ENCODE measurements at regions not wholly inside any gene's neighbourhood (a gene's known extent, or its start where the extent isn't known, plus 50 kb on each side); places are given as distances from the start of the nearest gene placed in this dataset.
"Not testable (repeated sequence)": the region's sequence is repeated elsewhere in the genome, so short reads cannot be mapped to it uniquely, and the experiment has no call there.

- DNase-seq = no peak
Observed at GRCh38 chr16:73131156-73131862, 83.4 kb upstream of the ZFHX3 start.

- DNase-seq = no peak
Observed at GRCh38 chr16:73129455-73129854, 81.5 kb upstream of the ZFHX3 start.

- DNase-seq = no peak
Observed at GRCh38 chr16:73126525-73126853, 78.6 kb upstream of the ZFHX3 start.

DNA sequence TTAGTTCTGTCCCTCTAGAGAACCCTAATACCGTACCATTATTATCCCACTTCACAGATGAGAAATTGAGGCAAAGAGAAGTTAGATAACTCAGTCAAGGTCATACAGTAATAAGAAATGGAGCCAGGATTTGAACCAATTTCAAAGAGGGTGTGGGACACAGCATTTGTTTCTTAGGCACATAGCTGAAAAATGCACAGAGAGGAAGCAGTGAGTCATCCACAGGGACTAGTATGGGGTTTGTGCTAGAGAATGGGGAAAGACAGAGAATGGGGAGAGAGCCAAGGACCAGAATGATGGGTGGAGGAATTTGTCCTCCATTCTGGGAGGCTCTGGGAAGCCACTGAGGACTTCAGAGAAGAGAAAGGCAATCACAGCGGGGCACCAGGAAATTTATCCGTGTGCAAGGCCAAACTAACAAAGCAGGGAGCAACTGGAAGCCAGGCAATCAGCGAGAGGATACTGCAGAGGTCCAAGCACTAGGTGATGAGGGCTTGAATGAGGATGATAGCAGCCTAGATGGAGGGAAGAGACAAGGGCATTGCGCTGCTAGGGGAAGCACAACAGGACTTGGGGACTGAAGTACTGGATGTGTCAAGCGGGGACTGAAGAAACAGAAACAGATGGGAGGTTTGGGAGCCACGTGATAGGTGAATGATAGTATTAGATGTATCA lies 78.1 kb upstream of the ZFHX3 start:
- DNase-seq = no peak

DNA sequence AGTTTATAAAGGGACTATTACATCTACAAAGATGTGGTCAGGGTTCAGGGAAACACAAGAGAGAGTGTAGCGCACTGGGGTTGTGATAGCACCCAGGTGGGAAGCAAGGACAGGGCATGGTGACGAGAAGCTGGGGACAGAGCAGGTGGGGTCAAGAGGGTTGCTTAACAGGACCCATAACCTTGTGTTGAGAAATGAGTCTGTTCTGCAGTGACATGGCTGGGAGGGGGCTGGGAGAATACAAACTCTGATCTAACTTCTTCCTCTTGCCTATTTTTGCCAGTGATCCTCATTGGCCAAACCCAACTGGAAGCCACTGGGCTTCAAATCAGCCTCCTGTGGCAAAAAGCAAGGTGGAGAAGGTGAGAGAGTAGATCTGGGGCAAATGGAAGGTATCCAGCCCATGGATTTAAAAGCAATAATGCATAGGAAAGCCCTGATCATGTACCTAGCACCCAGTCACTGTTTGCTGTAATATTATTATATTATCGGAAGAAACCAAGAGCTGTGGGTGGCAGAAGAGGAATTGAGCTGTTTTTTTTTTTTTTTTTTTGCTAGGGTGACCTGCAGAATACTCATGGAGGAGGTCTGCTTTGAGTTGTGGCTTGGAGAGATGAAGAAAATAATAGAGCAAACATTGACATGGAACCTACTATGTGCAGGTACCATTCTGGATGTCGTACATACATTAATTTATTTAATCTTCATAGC lies 76.9 kb upstream of the ZFHX3 start:
- no peak for DNase-seq

DNA sequence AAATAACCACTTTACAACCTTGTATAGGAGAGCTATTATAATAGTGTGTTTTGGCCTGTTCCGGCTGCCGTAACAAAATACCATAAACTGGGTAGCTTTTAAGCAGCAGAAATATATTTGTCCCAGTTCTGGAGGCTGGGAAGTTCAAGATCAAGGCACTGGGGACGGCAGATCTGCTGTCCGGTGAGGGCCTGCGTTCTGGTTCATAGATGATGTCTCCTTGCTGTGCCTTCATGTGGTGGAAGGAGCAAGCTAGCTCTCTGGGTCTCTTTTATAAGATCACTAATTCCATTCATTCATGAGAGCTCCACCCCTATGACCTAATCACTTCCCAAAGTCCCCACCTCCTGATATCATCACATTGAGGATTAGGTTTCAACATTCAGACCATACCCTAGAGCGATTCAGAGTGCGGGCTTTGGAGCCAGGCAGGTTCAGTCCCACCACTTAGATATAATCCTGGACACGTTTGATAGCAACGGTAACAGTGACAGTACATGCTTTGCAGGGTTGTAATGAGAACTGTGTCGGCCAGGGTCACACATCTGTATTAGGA lies 76.2 kb upstream of the ZFHX3 start:
- DNase-seq = no peak

DNA sequence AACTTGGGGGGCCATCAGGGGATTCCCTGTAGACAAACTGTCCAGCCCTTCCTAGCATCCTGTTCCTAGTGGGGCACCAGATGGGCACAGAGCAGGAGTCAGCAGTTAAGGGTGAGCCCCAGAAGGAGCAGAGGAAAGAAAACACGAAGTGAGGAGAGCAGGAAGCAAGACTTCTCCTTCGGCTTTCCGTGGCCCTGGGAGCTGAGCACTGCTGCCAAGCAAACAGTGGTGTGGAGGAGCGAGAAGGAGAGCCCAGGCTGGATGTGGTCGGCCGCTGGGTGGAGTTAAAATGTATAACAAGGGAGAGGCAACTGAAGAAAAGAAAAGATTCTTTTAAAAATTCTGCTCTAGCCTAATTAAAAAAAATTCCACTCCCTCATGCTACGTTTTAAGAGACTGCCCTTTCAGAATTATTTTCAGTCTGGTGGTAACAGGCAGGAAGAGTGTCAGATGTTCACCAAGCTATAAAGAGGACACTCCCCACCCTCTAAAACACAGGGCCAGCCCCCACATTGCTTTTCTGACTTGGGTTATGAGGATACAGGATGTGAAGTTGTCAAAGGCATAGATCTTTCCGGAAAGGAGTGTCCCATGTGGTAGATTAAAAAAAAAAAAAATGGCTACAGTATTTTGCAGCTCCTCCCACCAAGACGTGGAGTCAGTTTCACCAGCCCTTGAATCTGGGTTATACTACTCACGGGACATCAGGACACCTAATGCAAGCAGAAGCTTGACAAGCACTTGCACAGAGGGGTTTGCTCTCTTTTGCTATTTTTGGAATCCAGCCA lies 74.9 kb upstream of the ZFHX3 start:
- DNase-seq = peak; percentile 8

DNA sequence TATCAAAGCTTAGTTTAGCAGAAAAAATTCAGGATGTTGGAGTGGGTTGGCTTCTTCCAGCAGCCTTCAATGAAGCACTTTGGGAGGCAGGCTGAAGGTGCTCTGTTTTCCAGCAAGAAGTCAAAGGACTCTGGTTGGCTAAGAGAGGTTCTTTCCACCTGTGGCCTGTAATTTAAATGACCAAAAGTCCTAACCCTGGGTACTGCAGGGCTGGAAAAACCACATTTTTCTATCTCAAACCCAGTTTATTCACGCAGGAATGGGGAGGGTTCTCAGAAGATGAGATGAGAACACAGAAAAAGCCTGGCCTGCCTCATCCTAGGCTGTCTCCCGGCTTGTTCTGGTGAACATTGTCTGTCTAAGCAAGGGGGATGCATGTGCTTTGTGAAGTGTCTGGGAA lies 68.6 kb upstream of the ZFHX3 start:
- DNase-seq = no peak

GRCh38 chr16:73113336-73113735 lies 65.4 kb upstream of the ZFHX3 start:
- no peak for DNase-seq

DNA sequence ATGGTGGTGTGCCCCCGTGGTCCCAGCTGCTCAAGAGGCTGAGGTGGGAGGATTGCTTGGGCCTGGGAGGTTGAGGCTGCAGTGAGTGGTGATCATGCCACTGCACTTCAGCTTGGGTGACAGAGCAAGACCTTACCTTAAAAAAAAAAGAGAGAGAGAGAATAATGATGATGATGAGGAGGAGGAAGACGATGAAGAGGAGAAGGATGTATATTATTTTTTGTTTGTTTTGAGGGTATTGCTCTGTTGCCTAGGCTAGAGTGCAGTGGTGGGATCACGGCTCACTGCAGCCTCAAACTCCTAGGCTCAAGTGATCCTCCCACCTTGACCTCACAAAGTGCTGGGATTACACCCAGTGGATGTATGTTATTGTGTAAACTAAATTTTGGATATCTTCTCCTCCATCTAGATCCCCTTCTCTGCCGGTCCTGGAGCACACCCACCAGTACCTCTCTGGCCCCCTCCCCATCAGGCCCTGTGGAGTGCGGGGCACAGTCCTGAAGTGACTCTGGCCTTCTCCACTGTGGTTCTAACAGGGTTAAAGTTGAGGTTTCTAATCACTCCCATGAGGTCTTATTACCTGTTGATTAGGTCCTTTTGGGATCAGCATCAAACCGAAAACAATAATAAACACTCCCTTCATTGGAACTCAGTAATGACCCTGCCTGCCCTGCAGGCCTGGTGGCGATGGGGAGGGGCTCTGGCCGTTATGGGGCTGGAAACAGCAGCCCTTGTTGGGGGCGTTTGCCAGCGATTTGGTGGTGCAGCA lies 60.5 kb upstream of the ZFHX3 start:
- DNase-seq = no peak

DNA sequence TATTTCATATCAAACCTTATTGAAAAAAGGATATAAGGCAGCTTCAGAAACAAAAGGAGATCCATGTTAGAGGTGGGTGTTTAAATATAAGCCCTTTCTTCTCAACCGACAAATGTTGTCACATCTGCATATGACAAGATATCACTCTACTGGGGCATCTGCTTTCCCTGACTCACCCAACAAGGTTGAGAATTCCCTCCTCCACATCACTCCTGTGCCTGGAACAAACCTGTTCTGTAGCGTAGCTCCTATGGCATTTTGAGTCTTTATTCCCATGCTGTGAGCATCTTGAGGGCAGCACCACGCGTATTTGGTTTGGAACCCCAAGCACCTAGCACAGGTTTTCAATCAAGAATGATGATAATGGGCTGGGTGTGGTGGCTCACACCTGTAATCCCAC lies 59.4 kb upstream of the ZFHX3 start:
- DNase-seq = no peak

DNA sequence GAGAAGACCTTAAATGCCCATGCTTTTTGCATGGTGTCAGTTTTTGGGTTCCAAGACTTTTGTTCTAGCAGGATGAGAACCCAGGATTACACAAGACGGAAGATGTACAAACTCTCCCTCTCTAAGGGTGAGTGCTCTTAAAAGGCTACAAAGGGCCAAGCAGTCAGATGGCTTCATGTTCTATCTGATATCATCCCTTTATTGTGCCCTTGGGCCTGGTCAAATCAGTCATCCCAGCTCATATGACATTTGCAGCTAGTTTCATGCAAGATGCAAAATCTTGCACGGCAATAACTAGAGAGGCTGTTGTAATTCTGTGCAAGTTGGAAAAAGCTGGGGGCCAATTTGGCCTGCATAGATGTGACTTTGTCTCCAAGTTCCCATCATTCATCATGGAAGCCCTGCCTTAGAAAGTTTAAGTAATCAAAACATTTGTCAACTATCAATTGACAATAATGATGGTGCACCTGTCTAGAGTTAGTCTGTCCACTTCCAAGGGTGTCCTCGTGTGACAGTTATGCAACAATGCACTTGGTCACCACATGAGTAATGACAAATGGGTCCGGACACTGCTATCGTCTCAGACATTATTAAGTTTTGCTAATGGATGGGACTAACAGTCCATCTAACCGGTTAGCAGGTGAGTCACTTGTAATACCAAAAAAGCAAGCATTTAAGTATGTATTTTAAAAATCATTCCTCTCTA lies 58.6 kb upstream of the ZFHX3 start:
- DNase-seq = no peak

- DNase-seq = no peak
Observed at GRCh38 chr16:73101568-73101967, 53.6 kb upstream of the ZFHX3 start.

DNA sequence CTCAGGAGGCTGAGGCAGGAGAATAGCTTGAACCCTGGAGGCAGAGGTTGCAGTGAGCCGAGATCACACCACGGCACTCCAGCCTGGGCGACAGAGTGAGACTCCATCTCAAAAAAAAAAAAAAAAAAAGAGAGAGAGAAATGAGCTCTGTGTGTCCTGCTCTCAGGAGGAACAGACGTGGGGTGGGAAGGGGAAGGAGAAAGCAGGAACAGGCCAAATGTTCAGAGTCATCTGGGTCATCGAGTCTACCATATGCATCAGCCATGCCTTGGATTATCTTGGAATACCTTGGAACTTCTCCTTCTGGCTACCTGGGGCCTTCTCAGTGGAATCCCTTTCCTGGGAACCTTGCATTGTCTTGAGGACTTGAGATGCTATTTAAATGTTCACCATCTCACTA lies 51.7 kb upstream of the ZFHX3 start:
- DNase-seq = not testable (repeated sequence)

All from CD4-positive, alpha-beta T cell treated with Interferon gamma for 1 hour (primary cell).